Activated CD8-positive, alpha-beta T cell treated with anti-CD3 and anti-CD28 coated beads, Interleukin-2, amount 10 ng/mL, durations not matched to agents 7 days and 5 days (primary cell): ENCODE measurements at regions not wholly inside any gene's neighbourhood (a gene's known extent, or its start where the extent isn't known, plus 50 kb on each side); places are given as distances from the start of the nearest gene placed in this dataset.

ENCODE experiments used
- ATAC-seq: fragments of 150-1000 bp; cut with Tn5 transposase; one replicate; pipeline ENCODE4 v1.10.0; 2021; ENCODE audit warnings: moderate library complexity
- CTCF ChIA-PET: fragments of 350-600 bp; sonication (Branson Sonifier 250); formaldehyde crosslinking; loops from one replicate; lab custom pipeline; 2021; ENCODE audit warnings: antibody characterized with exemption; lab: Charles Lee
- POLR2A ChIA-PET: fragments of 350-600 bp; sonication (Branson Sonifier 250); formaldehyde crosslinking; loops from one replicate; lab custom pipeline; 2021; ENCODE audit warnings: antibody characterized with exemption; lab: Charles Lee
- DNase-seq: peaks from one replicate; pipeline ENCODE4 v3.0.0-alpha.2; 2020
- H3K27ac Mint-ChIP-seq: one replicate; pipeline ENCODE4 v1.8.0; 2021; ENCODE audit warnings: mild to moderate bottlenecking, mixed read lengths
- H3K27me3 Mint-ChIP-seq: one replicate; pipeline ENCODE4 v1.8.0; 2021; ENCODE audit warnings: low read depth, mixed read lengths
- H3K36me3 Mint-ChIP-seq: one replicate; pipeline ENCODE4 v1.8.0; 2021; ENCODE audit warnings: low read depth, mixed read lengths
- H3K4me1 Mint-ChIP-seq: one replicate; pipeline ENCODE4 v1.8.0; 2021; ENCODE audit warnings: low read depth, mixed read lengths
- H3K4me3 Mint-ChIP-seq: one replicate; pipeline ENCODE4 v1.8.0; 2021; ENCODE audit warnings: mild to moderate bottlenecking, mixed read lengths
- H3K9me3 Mint-ChIP-seq: one replicate; pipeline ENCODE4 v1.8.0; 2022; ENCODE audit warnings: mixed read lengths; ENCODE audit not compliant: insufficient read depth

DNA sequence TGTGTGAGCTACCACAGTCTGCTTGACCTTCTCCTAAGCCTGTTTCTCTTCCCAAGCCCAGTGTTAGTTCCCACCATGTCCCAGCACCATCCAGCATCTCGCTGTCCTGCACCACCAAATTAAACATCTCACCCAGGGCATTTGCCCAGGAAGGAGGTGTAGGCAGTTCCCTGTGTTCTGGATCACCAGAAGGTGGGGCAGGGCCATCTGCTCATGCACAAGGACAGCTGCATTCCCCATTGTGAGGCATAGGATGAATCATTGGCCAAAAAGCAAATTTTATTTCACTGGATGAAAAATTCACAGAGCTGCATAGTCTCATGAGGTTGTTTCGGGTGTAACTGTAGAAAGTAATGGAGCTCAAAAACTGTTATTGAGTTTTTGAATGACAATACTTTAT, 89.5 kb upstream of the GRIA1 start:
- ATAC-seq (no peak), DNase-seq (no peak)
- no peak overlapping the region for H3K4me3 Mint-ChIP-seq
- ChIA-PET CTCF (no interaction called here), POLR2A (no interaction called here)
- H3K27ac Mint-ChIP-seq, result no peak overlapping the region
- no peaks in the 10 kb centered on the region for H3K9me3 Mint-ChIP-seq
- no peaks in the 10 kb centered on the region for H3K27me3 Mint-ChIP-seq
- H3K36me3 Mint-ChIP-seq, result no peaks in the 10 kb centered on the region
- no peaks in the 10 kb centered on the region for H3K4me1 Mint-ChIP-seq

DNA sequence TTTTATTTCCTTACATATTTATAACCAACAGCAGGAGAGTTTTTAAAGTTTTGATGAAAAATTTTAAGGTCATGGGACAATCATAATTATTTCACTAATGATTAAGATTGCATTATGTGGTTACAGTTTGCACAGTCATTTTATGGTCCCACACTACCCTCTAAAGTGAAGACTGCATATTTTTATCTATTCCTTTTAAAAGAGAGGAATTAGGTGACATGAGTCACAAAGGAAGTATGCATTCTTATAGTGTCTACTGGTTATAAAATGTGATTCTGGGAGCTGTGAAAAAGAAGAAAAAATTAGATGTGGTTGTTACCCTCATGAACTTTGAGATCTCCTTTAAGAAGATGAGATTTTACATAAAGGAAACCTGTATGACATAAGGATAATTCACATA, 87.9 kb upstream of the GRIA1 start:
- H3K4me1 Mint-ChIP-seq, result no peaks in the 10 kb centered on the region
- no peaks in the 10 kb centered on the region for H3K27me3 Mint-ChIP-seq
- ChIA-PET POLR2A (no interaction called here), CTCF (no interaction called here)
- ATAC-seq (no peak), DNase-seq (no peak)
- no peak overlapping the region for H3K4me3 Mint-ChIP-seq
- H3K9me3 Mint-ChIP-seq, result no peaks in the 10 kb centered on the region
- H3K27ac Mint-ChIP-seq, result no peak overlapping the region
- no peaks in the 10 kb centered on the region for H3K36me3 Mint-ChIP-seq

DNA sequence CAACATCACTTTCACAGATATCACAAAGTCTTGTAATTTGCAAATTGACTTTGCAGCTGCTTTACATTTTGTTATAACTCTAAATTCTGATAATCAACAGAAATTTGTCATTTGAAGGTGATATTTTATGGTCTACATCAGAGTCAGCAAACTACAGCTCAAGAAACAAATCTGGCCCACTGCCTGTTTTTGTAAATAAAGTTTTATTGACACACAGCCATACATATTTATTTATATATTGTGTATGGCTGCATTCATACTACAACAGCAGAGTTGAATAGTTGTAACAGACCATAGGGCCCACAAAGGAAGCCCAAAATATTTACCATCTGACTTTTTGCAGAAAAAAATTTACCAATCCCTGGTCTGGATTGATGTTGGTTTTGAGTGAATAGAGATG, 87.0 kb upstream of the GRIA1 start:
- Mint-ChIP-seq H3K27ac (no peak overlapping the region), H3K36me3 (no peaks in the 10 kb centered on the region), H3K4me1 (no peaks in the 10 kb centered on the region), H3K9me3 (no peaks in the 10 kb centered on the region), H3K27me3 (no peaks in the 10 kb centered on the region), H3K4me3 (no peak overlapping the region)
- CTCF ChIA-PET, result no interaction called here
- ATAC-seq, result no peak
- POLR2A ChIA-PET, result no interaction called here
- DNase-seq, result no peak

DNA sequence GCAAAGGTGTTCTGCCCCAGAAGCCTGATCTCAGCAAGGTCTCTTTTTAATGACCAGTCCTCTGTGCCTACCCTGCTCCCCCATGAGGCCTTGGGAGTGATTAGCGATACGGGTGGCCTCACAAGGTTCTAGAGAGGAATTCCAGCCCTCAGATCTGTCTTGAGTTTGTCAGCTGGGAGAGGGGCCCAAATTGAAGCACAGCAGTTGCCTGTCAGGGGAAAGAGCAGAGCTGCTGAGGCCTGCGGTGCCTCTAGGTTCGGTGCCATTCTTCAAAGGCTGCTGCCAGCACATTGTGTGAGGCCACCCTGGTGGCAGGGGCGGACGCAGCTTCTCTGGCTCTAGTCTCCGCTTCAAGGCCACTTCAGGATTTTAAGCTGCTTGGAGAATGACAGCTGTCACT, 85.7 kb upstream of the GRIA1 start:
- no peak for ATAC-seq
- Mint-ChIP-seq H3K4me3 (no peak overlapping the region), H3K27ac (no peak overlapping the region), H3K4me1 (no peaks in the 10 kb centered on the region), H3K9me3 (no peaks in the 10 kb centered on the region), H3K27me3 (no peaks in the 10 kb centered on the region), H3K36me3 (no peaks in the 10 kb centered on the region)
- no peak for DNase-seq
- ChIA-PET POLR2A (no interaction called here), CTCF (no interaction called here)

DNA sequence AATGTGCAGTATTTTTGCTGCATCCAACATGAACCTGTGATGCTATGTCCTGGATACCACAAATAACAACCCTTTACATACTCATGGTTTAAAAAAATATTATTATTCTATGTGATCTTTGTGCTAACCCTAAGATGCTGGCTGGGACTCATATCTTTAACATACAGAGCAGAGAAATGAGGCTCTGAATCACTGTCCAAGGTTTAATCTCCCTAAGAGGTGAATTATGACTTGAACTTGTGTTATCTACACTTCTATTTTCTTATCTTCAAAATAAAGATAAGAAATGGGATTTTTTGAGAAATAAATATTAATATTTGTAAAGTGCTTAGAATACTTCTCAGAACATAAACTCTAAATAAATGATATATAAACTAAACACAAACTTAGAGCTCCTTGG, 68.8 kb upstream of the GRIA1 start:
- no peaks in the 10 kb centered on the region for H3K4me1 Mint-ChIP-seq
- H3K27ac Mint-ChIP-seq, result no peak overlapping the region
- no peaks in the 10 kb centered on the region for H3K36me3 Mint-ChIP-seq
- DNase-seq (no peak), ATAC-seq (no peak)
- POLR2A ChIA-PET, result no interaction called here
- H3K4me3 Mint-ChIP-seq, result no peak overlapping the region
- no peaks in the 10 kb centered on the region for H3K27me3 Mint-ChIP-seq
- CTCF ChIA-PET, result no interaction called here
- no peaks in the 10 kb centered on the region for H3K9me3 Mint-ChIP-seq

DNA sequence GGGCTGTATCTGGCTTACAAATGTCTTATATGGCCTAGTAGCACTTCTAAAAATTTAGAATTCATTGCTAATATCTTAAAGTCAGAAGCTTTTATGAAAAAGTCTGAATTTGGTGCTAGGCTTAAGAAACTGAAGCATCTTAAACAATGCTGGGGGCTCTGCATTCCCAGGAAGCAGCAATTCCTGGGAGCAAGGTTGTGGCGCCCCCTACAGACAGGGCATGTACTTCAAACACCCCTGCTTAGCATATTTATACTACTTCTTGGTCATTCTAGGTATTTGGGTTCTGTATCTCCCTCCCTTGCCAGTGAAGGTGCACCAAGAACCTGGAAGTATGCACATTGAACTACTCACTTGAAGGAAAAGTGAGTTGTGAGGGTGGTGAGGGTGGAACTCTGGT, 64.6 kb upstream of the GRIA1 start:
- H3K9me3 Mint-ChIP-seq, result no peaks in the 10 kb centered on the region
- no peak overlapping the region for H3K4me3 Mint-ChIP-seq
- ChIA-PET CTCF (no interaction called here), POLR2A (no interaction called here)
- H3K27ac Mint-ChIP-seq, result no peak overlapping the region
- DNase-seq, result no peak
- H3K27me3 Mint-ChIP-seq, result no peaks in the 10 kb centered on the region
- no peak for ATAC-seq
- H3K4me1 Mint-ChIP-seq, result no peaks in the 10 kb centered on the region
- H3K36me3 Mint-ChIP-seq, result no peaks in the 10 kb centered on the region

DNA sequence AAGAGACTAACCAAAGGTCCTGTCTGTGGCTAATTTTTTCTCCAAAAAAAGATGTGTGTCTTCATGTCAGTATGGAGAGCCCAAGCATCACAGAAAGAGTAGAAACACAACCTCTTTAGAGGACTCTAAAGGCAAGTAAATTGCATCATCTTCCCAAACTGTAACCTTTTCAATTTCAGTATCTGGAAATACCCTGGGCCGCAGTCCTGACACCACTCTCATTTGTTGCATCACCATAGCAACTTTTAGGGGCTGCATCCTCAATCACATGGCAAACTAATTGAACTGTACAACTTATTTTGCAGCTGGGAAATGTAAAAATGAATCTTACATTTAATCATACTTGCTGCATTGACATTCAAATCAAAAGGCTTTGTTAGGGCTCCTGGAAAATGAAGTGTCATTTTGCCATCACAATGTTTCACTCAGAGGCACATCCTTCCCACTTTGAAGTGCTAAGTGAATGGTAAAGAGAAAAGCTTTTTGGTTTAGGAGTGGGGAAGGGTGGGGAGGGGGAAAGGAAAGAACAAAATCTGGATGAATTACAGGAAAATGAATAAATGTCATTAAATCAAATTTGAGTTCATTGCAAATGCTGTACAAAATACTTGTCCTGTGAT, 60.6 kb upstream of the GRIA1 start:
- no peaks in the 10 kb centered on the region for H3K27me3 Mint-ChIP-seq
- no peaks in the 10 kb centered on the region for H3K4me1 Mint-ChIP-seq
- no peaks in the 10 kb centered on the region for H3K9me3 Mint-ChIP-seq
- ATAC-seq (no peak), DNase-seq (no peak)
- POLR2A ChIA-PET, result no interaction called here
- no peaks in the 10 kb centered on the region for H3K36me3 Mint-ChIP-seq
- no peak overlapping the region for H3K27ac Mint-ChIP-seq
- no peak overlapping the region for H3K4me3 Mint-ChIP-seq
- CTCF ChIA-PET, result no interaction called here

DNA sequence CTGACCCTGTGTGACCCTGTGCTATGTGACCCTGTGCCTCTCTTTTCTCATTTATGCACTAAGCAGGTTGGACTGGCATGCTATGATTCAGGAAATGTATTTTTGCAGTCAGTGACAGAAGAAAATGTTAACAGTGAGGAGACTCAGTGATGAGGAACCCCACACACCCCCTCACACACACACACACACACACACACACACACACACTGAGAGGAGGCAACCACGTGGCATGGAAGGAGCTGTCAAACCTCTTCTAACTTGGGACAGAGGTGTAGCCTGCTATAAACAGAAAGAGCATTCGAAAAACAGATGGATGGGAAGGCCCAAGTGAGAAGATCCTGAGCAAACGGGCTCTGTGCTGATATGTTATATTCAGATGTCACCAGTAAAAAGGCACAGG, 57.9 kb upstream of the GRIA1 start:
- H3K27ac Mint-ChIP-seq, result no peak overlapping the region
- POLR2A ChIA-PET, result no interaction called here
- DNase-seq (no peak), ATAC-seq (no peak)
- H3K27me3 Mint-ChIP-seq, result no peaks in the 10 kb centered on the region
- H3K4me3 Mint-ChIP-seq, result no peak overlapping the region
- H3K36me3 Mint-ChIP-seq, result no peaks in the 10 kb centered on the region
- no peaks in the 10 kb centered on the region for H3K9me3 Mint-ChIP-seq
- no peaks in the 10 kb centered on the region for H3K4me1 Mint-ChIP-seq
- CTCF ChIA-PET, result no interaction called here

DNA sequence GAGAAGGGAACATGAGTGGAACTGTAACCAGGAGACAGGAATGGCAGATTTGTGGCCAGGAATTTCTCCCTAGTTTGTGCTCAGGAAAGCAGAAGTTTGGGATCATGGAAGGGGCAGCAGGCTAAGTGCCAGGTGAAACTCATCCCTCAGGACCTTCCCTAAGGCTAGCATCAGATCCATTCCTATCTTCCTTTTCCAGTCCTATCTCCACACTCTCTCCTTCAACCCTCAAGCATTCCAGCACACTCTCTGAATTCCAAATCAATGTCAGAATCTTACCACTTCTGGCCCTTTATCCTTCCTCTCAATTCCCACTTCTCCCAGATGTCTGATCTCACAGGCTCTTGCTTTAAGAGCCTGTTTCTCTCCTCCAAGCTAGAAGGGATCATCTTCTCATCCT, 53.2 kb upstream of the GRIA1 start:
- H3K27me3 Mint-ChIP-seq, result no peaks in the 10 kb centered on the region
- H3K4me3 Mint-ChIP-seq, result no peak overlapping the region
- H3K4me1 Mint-ChIP-seq, result no peaks in the 10 kb centered on the region
- ChIA-PET CTCF (interaction anchor here (0.6 kb wide), 1 partner anchor 98 kb away, joined by 3 read pairs; no protein-coding TSS in a partner anchor), POLR2A (no interaction called here)
- no peak for DNase-seq
- no peak for ATAC-seq
- no peaks in the 10 kb centered on the region for H3K9me3 Mint-ChIP-seq
- no peak overlapping the region for H3K27ac Mint-ChIP-seq
- no peaks in the 10 kb centered on the region for H3K36me3 Mint-ChIP-seq

DNA sequence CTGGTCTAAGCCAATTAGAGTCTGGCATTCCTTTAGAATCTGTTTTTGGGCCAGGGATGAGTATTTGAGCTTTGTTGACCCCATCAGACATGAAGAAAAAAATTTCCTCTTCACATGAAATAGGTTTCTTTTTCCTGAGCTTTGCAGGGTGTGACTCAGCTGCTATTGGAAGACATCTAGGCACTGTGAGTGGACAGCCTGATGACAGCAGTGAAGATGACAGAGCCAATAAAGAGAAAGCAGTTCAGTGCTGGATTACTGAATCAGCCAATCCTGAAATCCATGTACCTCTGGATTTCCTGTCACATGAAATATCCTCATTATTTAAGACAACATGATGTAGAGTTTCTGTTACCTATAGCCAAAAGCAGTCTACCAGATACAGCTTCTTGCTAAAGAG, 51.3 kb upstream of the GRIA1 start:
- ChIA-PET POLR2A (no interaction called here), CTCF (interaction anchor here (1.0 kb wide), 1 partner anchor 16 kb away, joined by 3 read pairs; no protein-coding TSS in a partner anchor)
- Mint-ChIP-seq H3K36me3 (no peaks in the 10 kb centered on the region), H3K27me3 (no peaks in the 10 kb centered on the region), H3K9me3 (no peaks in the 10 kb centered on the region), H3K4me3 (no peak overlapping the region), H3K27ac (no peak overlapping the region), H3K4me1 (no peaks in the 10 kb centered on the region)
- ATAC-seq, result no peak
- DNase-seq, result no peak
